ENCODE measurements at regions not wholly inside any gene's neighbourhood (a gene's known extent, or its start where the extent isn't known, plus 50 kb on each side); places are given as distances from the start of the nearest gene placed in this dataset.

DNA sequence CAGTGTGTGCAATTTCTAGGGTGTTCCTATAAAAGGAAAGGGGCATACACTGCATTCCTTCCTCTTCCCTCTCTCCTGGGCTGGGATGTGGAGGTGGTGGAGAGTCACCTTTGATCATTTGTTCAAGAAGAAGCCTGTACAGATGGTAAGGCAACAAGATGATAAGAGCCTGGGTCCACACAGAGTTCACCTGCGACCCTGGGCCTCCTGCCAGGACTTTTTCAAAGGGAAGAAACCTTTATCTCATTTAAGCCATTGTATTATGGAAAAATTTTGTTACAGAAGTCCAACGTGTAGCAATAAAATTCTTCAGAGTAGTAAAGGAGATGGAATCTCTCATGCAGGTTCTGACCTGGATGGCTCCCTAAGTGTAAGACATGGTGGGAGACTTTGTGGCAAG lies 189.1 kb downstream of the MIS18A start:
- TF ChIP-seq POLR2A (IDR thresholded peaks at IDR 0.05; ENCODE audit: extremely low read depth, insufficient read length): no peak
- TF ChIP-seq, protein P1, sequence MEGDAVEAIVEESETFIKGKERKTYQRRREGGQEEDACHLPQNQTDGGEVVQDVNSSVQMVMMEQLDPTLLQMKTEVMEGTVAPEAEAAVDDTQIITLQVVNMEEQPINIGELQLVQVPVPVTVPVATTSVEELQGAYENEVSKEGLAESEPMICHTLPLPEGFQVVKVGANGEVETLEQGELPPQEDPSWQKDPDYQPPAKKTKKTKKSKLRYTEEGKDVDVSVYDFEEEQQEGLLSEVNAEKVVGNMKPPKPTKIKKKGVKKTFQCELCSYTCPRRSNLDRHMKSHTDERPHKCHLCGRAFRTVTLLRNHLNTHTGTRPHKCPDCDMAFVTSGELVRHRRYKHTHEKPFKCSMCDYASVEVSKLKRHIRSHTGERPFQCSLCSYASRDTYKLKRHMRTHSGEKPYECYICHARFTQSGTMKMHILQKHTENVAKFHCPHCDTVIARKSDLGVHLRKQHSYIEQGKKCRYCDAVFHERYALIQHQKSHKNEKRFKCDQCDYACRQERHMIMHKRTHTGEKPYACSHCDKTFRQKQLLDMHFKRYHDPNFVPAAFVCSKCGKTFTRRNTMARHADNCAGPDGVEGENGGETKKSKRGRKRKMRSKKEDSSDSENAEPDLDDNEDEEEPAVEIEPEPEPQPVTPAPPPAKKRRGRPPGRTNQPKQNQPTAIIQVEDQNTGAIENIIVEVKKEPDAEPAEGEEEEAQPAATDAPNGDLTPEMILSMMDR (IDR thresholded peaks at IDR 0.05; ENCODE audit: low read depth, low read length): no peak
